ENCODE measurements at regions not wholly inside any gene's neighbourhood (a gene's known extent, or its start where the extent isn't known, plus 50 kb on each side); places are given as distances from the start of the nearest gene placed in this dataset.

- Mint-ChIP-seq H3K9me3 (ENCODE audit: unreplicated experiment) (no peaks in the 10 kb centered on the region), H3K36me3 (ENCODE audit: unreplicated experiment) (no peaks in the 10 kb centered on the region), H3K27me3 (ENCODE audit: unreplicated experiment) (peaks cover 17% of the 10 kb centered on the region), H3K27ac (ENCODE audit: unreplicated experiment) (no peak overlapping the region), H3K4me1 (ENCODE audit: unreplicated experiment) (no peaks in the 10 kb centered on the region), H3K4me3 (ENCODE audit: unreplicated experiment) (no peak overlapping the region)
- TF ChIP-seq CTCF (IDR thresholded peaks at IDR 0.05): no peak
- DNase-seq (ENCODE audit: extremely low spot score, unreplicated experiment): no peak
Observed at GRCh38 chr10:71060476-71061426, 151.6 kb upstream of the UNC5B start.

GRCh38 chr10:71061472-71061871 lies 150.9 kb upstream of the UNC5B start:
- no peaks in the 10 kb centered on the region for H3K9me3 Mint-ChIP-seq (ENCODE audit: unreplicated experiment)
- DNase-seq (ENCODE audit: extremely low spot score, unreplicated experiment): no peak
- H3K36me3 Mint-ChIP-seq (ENCODE audit: unreplicated experiment): no peaks in the 10 kb centered on the region
- no peak overlapping the region for H3K4me3 Mint-ChIP-seq (ENCODE audit: unreplicated experiment)
- H3K27ac Mint-ChIP-seq (ENCODE audit: unreplicated experiment): no peak overlapping the region
- no peak for TF ChIP-seq CTCF (IDR thresholded peaks at IDR 0.05)
- H3K4me1 Mint-ChIP-seq (ENCODE audit: unreplicated experiment): no peaks in the 10 kb centered on the region
- peaks cover 14% of the 10 kb centered on the region for H3K27me3 Mint-ChIP-seq (ENCODE audit: unreplicated experiment)

- Mint-ChIP-seq H3K4me1 (ENCODE audit: unreplicated experiment) (no peaks in the 10 kb centered on the region), H3K27ac (ENCODE audit: unreplicated experiment) (no peak overlapping the region), H3K36me3 (ENCODE audit: unreplicated experiment) (no peaks in the 10 kb centered on the region)
Observed at GRCh38 chr10:71062156-71062555, 150.2 kb upstream of the UNC5B start.

GRCh38 chr10:71063401-71063800 lies 149.0 kb upstream of the UNC5B start:
- H3K4me1 Mint-ChIP-seq (ENCODE audit: unreplicated experiment): no peaks in the 10 kb centered on the region
- no peaks in the 10 kb centered on the region for H3K9me3 Mint-ChIP-seq (ENCODE audit: unreplicated experiment)
- peaks cover 8% of the 10 kb centered on the region for H3K27me3 Mint-ChIP-seq (ENCODE audit: unreplicated experiment)
- no peak overlapping the region for H3K4me3 Mint-ChIP-seq (ENCODE audit: unreplicated experiment)
- TF ChIP-seq CTCF (IDR thresholded peaks at IDR 0.05): no peak
- H3K27ac Mint-ChIP-seq (ENCODE audit: unreplicated experiment): no peak overlapping the region
- no peak for DNase-seq (ENCODE audit: extremely low spot score, unreplicated experiment)
- H3K36me3 Mint-ChIP-seq (ENCODE audit: unreplicated experiment): no peaks in the 10 kb centered on the region

More at GRCh38 chr10:71062156-71062555, 150.2 kb upstream of the UNC5B start:
- TF ChIP-seq CTCF (IDR thresholded peaks at IDR 0.05): no peak
- H3K27me3 Mint-ChIP-seq (ENCODE audit: unreplicated experiment): peaks cover 10% of the 10 kb centered on the region
- DNase-seq (ENCODE audit: extremely low spot score, unreplicated experiment): no peak
- no peak overlapping the region for H3K4me3 Mint-ChIP-seq (ENCODE audit: unreplicated experiment)
- H3K9me3 Mint-ChIP-seq (ENCODE audit: unreplicated experiment): no peaks in the 10 kb centered on the region

GRCh38 chr10:71064413-71065118 lies 147.8 kb upstream of the UNC5B start:
- no peaks in the 10 kb centered on the region for H3K36me3 Mint-ChIP-seq (ENCODE audit: unreplicated experiment)
- H3K4me3 Mint-ChIP-seq (ENCODE audit: unreplicated experiment): no peak overlapping the region
- H3K27me3 Mint-ChIP-seq (ENCODE audit: unreplicated experiment): peaks cover 8% of the 10 kb centered on the region
- DNase-seq (ENCODE audit: extremely low spot score, unreplicated experiment): no peak
- no peak for TF ChIP-seq CTCF (IDR thresholded peaks at IDR 0.05)
- H3K27ac Mint-ChIP-seq (ENCODE audit: unreplicated experiment): no peak overlapping the region
- no peaks in the 10 kb centered on the region for H3K9me3 Mint-ChIP-seq (ENCODE audit: unreplicated experiment)
- H3K4me1 Mint-ChIP-seq (ENCODE audit: unreplicated experiment): no peaks in the 10 kb centered on the region

Data from osteocyte (in vitro differentiated cells).